Liver (tissue), 3 donors: ENCODE measurements at regions not wholly inside any gene's neighbourhood (a gene's known extent, or its start where the extent isn't known, plus 50 kb on each side); places are given as distances from the start of the nearest gene placed in this dataset.
"Not testable (repeated sequence)": the region's sequence is repeated elsewhere in the genome, so short reads cannot be mapped to it uniquely, and the experiment has no call there.

Source experiments
- EGR1 ChIP-seq, 2 donors: IDR thresholded peaks; 2 replicates each; pipeline ENCODE4 v1.6.1; 2016 to 2018; ENCODE audit warnings: antibody characterized with exemption in 2 of 2, low read depth in 2 of 2
- FOXA1 ChIP-seq: IDR thresholded peaks from 2 replicates; pipeline ENCODE4 v1.6.1; 2016; ENCODE audit warnings: antibody characterized with exemption
- NR2F2 ChIP-seq: IDR thresholded peaks from 2 replicates; pipeline ENCODE4 v1.6.1; 2016; ENCODE audit warnings: antibody characterized with exemption
- RAD21 ChIP-seq, 2 donors: IDR thresholded peaks; 2 replicates each; pipeline ENCODE4 v1.6.1; 2016; ENCODE audit warnings: antibody characterized with exemption in 2 of 2, mild to moderate bottlenecking in 2 of 2
- SP1 ChIP-seq: IDR thresholded peaks from 2 replicates; pipeline ENCODE4 v1.6.1; 2018; ENCODE audit warnings: antibody characterized with exemption, mild to moderate bottlenecking
- TAF1 ChIP-seq: conservative IDR thresholded peaks from 2 replicates; pipeline ENCODE4 v1.6.1; 2016; ENCODE audit warnings: antibody characterized with exemption, mild to moderate bottlenecking
- YY1 ChIP-seq: IDR thresholded peaks from 2 replicates; pipeline ENCODE4 v1.6.1; 2016; ENCODE audit warnings: antibody characterized with exemption, mild to moderate bottlenecking
- TF ChIP-seq, protein P1 (sequence below): fragments of 150-350 bp; IDR thresholded peaks from 2 replicates; pipeline ENCODE4 v1.5.1; 2017; ENCODE audit warnings: improper control_type of control experiment, low read depth, low read length; ENCODE audit not compliant: missing input control
- TF ChIP-seq, protein P2 (sequence below): IDR thresholded peaks from 2 replicates; pipeline ENCODE4 v1.6.1; 2016; ENCODE audit warnings: antibody characterized with exemption
- TF ChIP-seq, protein P3 (sequence below): IDR thresholded peaks from 2 replicates; pipeline ENCODE4 v1.6.1; 2016; ENCODE audit warnings: antibody characterized with exemption
- TF ChIP-seq, protein P4 (sequence below): IDR thresholded peaks from 2 replicates; pipeline ENCODE4 v1.6.1; 2016; ENCODE audit warnings: antibody characterized with exemption
- donor health status: healthy.
- donor health status: healthy.

GRCh38 chr16:31692338-31692737, 164.6 kb downstream of the AHSP start:
- TF ChIP-seq, protein P1, sequence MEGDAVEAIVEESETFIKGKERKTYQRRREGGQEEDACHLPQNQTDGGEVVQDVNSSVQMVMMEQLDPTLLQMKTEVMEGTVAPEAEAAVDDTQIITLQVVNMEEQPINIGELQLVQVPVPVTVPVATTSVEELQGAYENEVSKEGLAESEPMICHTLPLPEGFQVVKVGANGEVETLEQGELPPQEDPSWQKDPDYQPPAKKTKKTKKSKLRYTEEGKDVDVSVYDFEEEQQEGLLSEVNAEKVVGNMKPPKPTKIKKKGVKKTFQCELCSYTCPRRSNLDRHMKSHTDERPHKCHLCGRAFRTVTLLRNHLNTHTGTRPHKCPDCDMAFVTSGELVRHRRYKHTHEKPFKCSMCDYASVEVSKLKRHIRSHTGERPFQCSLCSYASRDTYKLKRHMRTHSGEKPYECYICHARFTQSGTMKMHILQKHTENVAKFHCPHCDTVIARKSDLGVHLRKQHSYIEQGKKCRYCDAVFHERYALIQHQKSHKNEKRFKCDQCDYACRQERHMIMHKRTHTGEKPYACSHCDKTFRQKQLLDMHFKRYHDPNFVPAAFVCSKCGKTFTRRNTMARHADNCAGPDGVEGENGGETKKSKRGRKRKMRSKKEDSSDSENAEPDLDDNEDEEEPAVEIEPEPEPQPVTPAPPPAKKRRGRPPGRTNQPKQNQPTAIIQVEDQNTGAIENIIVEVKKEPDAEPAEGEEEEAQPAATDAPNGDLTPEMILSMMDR, result not testable (repeated sequence)
- TF ChIP-seq, protein P2, sequence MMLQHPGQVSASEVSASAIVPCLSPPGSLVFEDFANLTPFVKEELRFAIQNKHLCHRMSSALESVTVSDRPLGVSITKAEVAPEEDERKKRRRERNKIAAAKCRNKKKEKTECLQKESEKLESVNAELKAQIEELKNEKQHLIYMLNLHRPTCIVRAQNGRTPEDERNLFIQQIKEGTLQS, result not testable (repeated sequence)
- not testable (repeated sequence) for TF ChIP-seq EGR1 (IDR thresholded peaks at IDR 0.05; ENCODE audit: low read depth in 2 of 2); RAD21 (IDR thresholded peaks at IDR 0.05); YY1; SP1; FOXA1; TAF1; NR2F2
- TF ChIP-seq, protein P3, sequence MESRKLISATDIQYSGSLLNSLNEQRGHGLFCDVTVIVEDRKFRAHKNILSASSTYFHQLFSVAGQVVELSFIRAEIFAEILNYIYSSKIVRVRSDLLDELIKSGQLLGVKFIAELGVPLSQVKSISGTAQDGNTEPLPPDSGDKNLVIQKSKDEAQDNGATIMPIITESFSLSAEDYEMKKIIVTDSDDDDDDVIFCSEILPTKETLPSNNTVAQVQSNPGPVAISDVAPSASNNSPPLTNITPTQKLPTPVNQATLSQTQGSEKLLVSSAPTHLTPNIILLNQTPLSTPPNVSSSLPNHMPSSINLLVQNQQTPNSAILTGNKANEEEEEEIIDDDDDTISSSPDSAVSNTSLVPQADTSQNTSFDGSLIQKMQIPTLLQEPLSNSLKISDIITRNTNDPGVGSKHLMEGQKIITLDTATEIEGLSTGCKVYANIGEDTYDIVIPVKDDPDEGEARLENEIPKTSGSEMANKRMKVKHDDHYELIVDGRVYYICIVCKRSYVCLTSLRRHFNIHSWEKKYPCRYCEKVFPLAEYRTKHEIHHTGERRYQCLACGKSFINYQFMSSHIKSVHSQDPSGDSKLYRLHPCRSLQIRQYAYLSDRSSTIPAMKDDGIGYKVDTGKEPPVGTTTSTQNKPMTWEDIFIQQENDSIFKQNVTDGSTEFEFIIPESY, result not testable (repeated sequence)
- TF ChIP-seq, protein P4, sequence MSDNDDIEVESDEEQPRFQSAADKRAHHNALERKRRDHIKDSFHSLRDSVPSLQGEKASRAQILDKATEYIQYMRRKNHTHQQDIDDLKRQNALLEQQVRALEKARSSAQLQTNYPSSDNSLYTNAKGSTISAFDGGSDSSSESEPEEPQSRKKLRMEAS, result not testable (repeated sequence)
